Thoracic aorta (tissue), 2 donors: ENCODE measurements at regions not wholly inside any gene's neighbourhood (a gene's known extent, or its start where the extent isn't known, plus 50 kb on each side); places are given as distances from the start of the nearest gene placed in this dataset.

Experiments
- ATAC-seq: fragments of 150-250 bp; one replicate; pipeline ENCODE4 v1.8.0; 2017; ENCODE audit warnings: low read depth; ENCODE audit not compliant: insufficient number of reproducible peaks, low FRiP score
- DNase-seq: peaks from one replicate; pipeline ENCODE4 v3.0.0-alpha.2; 2020; ENCODE audit warnings: low spot score
- H3K27ac ChIP-seq, 2 donors: fragments of 200-600 bp; sonication (generic); 1 replicate in 1 of 2; 2 replicates in 1 of 2; pipeline ENCODE4 v1.5.1; 2016; ENCODE audit warnings: mild to moderate bottlenecking in 2 of 2, moderate library complexity in 2 of 2
- H3K27me3 ChIP-seq: fragments of 200-600 bp; sonication (generic); replicated peaks from 2 replicates; pipeline ENCODE4 v1.6.0; 2016; ENCODE audit warnings: mild to moderate bottlenecking; ENCODE audit not compliant: insufficient read depth
- H3K36me3 ChIP-seq: fragments of 200-600 bp; sonication (generic); one replicate; pipeline ENCODE4 v1.5.1; 2016
- H3K4me1 ChIP-seq, 2 donors: fragments of 200-600 bp; sonication (generic); 1 replicate in 1 of 2; 2 replicates in 1 of 2; pipeline versions ENCODE4 v1.5.1 to v1.6.0; 2016; ENCODE audit warnings: low read depth in 2 of 2, mild to moderate bottlenecking in 1 of 2; ENCODE audit not compliant: control insufficient read depth in 1 of 2
- H3K4me3 ChIP-seq: fragments of 200-600 bp; sonication (generic); 2 replicates; pipeline ENCODE4 v1.5.1; 2016; ENCODE audit warnings: mild to moderate bottlenecking
- H3K9me3 ChIP-seq: fragments of 200-600 bp; sonication (generic); 2 replicates; pipeline ENCODE4 v1.5.1; 2016
- CTCF ChIP-seq: fragments of 200-600 bp; sonication (generic); IDR thresholded peaks from one replicate; pipeline ENCODE4 v1.5.1; 2019; ENCODE audit warnings: antibody characterized with exemption

GRCh38 chr1:163813251-163813650 is 491.5 kb downstream of the NUF2 start:
- no peaks in the 10 kb centered on the region for H3K4me1 ChIP-seq
- no peak overlapping the region for H3K27ac ChIP-seq
- no peaks in the 10 kb centered on the region for H3K36me3 ChIP-seq
- DNase-seq (no peak), ATAC-seq (no peak)
- no peaks in the 10 kb centered on the region for H3K27me3 ChIP-seq
- no peak overlapping the region for H3K4me3 ChIP-seq
- H3K9me3 ChIP-seq = no peaks in the 10 kb centered on the region
- TF ChIP-seq CTCF = no peak

DNA sequence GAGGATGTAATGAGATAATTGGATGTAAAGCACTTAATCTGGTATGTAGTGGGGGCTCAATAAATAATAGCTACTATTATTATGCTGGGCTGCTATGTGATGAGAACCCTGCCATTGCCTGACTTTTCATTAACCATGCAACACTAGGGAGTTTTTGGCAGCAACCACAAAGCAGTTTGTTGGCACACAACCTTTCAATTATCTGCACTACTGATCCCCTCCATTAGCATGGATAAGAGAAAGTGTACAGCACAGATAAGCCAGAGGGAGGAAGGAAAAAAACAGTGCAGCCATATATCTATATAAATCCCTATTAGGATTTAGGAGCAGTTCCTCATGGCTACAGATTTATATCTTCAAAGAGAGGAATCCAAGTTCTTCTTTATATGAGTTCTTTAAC is 498.5 kb downstream of the NUF2 start:
- ATAC-seq (no peak), DNase-seq (no peak)
- Histone ChIP-seq H3K9me3 (no peaks in the 10 kb centered on the region), H3K36me3 (no peaks in the 10 kb centered on the region), H3K4me3 (no peak overlapping the region), H3K4me1 (no peaks in the 10 kb centered on the region), H3K27me3 (no peaks in the 10 kb centered on the region), H3K27ac (no peak overlapping the region)
- TF ChIP-seq CTCF = no peak

DNA sequence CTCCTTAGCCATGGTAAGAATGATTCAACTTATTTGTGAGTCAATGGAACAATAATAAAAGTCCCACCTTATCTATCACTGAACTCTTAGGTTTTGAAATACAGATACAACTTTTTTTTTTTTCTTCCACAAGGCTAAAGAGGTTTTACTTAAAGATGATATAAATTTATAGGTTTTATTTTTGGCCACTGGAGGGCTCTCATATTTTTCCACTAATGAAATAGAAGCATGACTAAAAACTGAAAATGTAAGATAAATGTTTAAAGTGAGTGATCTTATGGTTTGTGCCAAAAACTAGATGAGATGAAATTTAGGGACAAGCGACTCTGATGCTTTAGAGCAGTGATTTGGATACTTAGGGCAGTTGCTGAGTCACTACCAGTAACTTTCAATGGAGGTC is 499.0 kb downstream of the NUF2 start:
- no peaks in the 10 kb centered on the region for H3K36me3 ChIP-seq
- H3K9me3 ChIP-seq = no peaks in the 10 kb centered on the region
- no peaks in the 10 kb centered on the region for H3K4me1 ChIP-seq
- TF ChIP-seq CTCF = no peak
- no peak for ATAC-seq
- no peak overlapping the region for H3K4me3 ChIP-seq
- no peaks in the 10 kb centered on the region for H3K27me3 ChIP-seq
- H3K27ac ChIP-seq = no peak overlapping the region
- DNase-seq = no peak

- Histone ChIP-seq H3K27ac (no peak overlapping the region), H3K36me3 (no peaks in the 10 kb centered on the region), H3K9me3 (no peaks in the 10 kb centered on the region), H3K27me3 (no peaks in the 10 kb centered on the region), H3K4me1 (no peaks in the 10 kb centered on the region), H3K4me3 (no peak overlapping the region)
- ATAC-seq (no peak), DNase-seq (no peak)
- no peak for TF ChIP-seq CTCF
These were observed 499.9 kb downstream of the NUF2 start for GRCh38 chr1:163821679-163822078.

- DNase-seq (no peak), ATAC-seq (no peak)
- Histone ChIP-seq H3K27me3 (no peaks in the 10 kb centered on the region), H3K4me3 (no peak overlapping the region), H3K36me3 (no peaks in the 10 kb centered on the region), H3K9me3 (no peaks in the 10 kb centered on the region), H3K27ac (no peak overlapping the region), H3K4me1 (no peaks in the 10 kb centered on the region)
- TF ChIP-seq CTCF = no peak
These were observed 501.3 kb downstream of the NUF2 start for GRCh38 chr1:163823017-163823416.
